GM12878 (cell line): ENCODE measurements at regions not wholly inside any gene's neighbourhood (a gene's known extent, or its start where the extent isn't known, plus 50 kb on each side); places are given as distances from the start of the nearest gene placed in this dataset.

ENCODE experiments used
- ATAC-seq: fragments of 200-7000 bp; cut with Tn5 transposase; 3 replicates; pipeline ENCODE4 v1.9.1; 2020; ENCODE audit warnings: mild to moderate bottlenecking, moderate library complexity
- BruUV-seq: library from RNA; stranded (reverse); fragments of 400-500 nt; replicated peaks from 2 replicates; lab custom pipeline; 2021; lab: Mats Ljungman, UMichigan
- CTCF ChIA-PET: fragments of 300-600 bp; sonication (Branson Sonifier 250); formaldehyde crosslinking; extraction: SDS; loops from one replicate; lab custom pipeline; 2021; ENCODE audit warnings: inconsistent platforms; lab: Yijun Ruan, JAX
- POLR2A ChIA-PET: fragments of 350-600 bp; formaldehyde crosslinking; extraction: SDS; loops from one replicate; lab custom pipeline; 2021; ENCODE audit warnings: inconsistent platforms; lab: Charles Lee
- RAD21 ChIA-PET: fragments of 300-600 bp; sonication (Branson Sonifier 250); formaldehyde crosslinking; loops from one replicate; lab custom pipeline; 2023; ENCODE audit warnings: antibody characterized with exemption; ENCODE audit not compliant: unreplicated experiment; lab: Charles Lee
- SMC1A ChIA-PET: fragments of 300-600 bp; sonication (Branson Sonifier 250); formaldehyde crosslinking; loops from one replicate; lab custom pipeline; 2023; ENCODE audit not compliant: unreplicated experiment, uncharacterized antibody; lab: Charles Lee
- DNase-seq: peaks from one replicate; pipeline ENCODE4 v3.0.0-alpha.2; 2011; ENCODE audit warnings: low read depth, low spot score
- FAIRE-seq: peaks from 3 replicates; lab custom pipeline; 2011; peaks lifted over from hg19 to GRCh38; lab: Jason Lieb, UNC
- H2AFZ ChIP-seq: 2 replicates; pipeline ENCODE4 v1.6.0; 2011; ENCODE audit warnings: low read depth, low read length, control low read depth; ENCODE audit not compliant: control insufficient read depth
- H3K27ac ChIP-seq: 2 replicates; pipeline ENCODE4 v1.5.1; 2011; ENCODE audit warnings: control low read depth; ENCODE audit not compliant: control insufficient read depth, insufficient read depth
- H3K27me3 ChIP-seq, 2 experiments: replicated peaks in 1 of 2; 2 replicates each; pipeline versions ENCODE4 v1.6.0 to v1.6.1; 2011; ENCODE audit warnings: low read length in 1 of 2; ENCODE audit not compliant: control insufficient read depth in 2 of 2, insufficient read depth in 2 of 2
- H3K36me3 ChIP-seq, 2 experiments: 2 replicates each; pipeline ENCODE4 v1.5.1; 2011; ENCODE audit warnings: low read length in 1 of 2; ENCODE audit not compliant: control insufficient read depth in 2 of 2, insufficient read depth in 2 of 2
- H3K4me1 ChIP-seq: 2 replicates; pipeline ENCODE4 v1.6.1; 2011; ENCODE audit warnings: mild to moderate bottlenecking, low read length, moderate library complexity, mixed read lengths; ENCODE audit not compliant: control insufficient read depth, insufficient read depth
- H3K4me2 ChIP-seq: 2 replicates; pipeline ENCODE4 v1.6.0; 2011; ENCODE audit warnings: control low read depth; ENCODE audit not compliant: control insufficient read depth, insufficient read depth
- H3K4me3 ChIP-seq: fragments of 200-600 bp; sonication (generic); 2 replicates; pipeline ENCODE4 v1.5.1; 2016
- H3K79me2 ChIP-seq: 2 replicates; pipeline ENCODE4 v1.6.0; 2011; ENCODE audit warnings: low read length; ENCODE audit not compliant: control insufficient read depth, insufficient read depth
- H3K9ac ChIP-seq: 2 replicates; pipeline ENCODE4 v1.8.0; 2011; ENCODE audit warnings: low read length, control low read depth, mixed read lengths; ENCODE audit not compliant: control insufficient read depth, insufficient read depth
- H3K9me3 ChIP-seq: replicated peaks from 3 replicates; pipeline ENCODE4 v1.5.1; 2011; ENCODE audit warnings: mild to moderate bottlenecking, low read length; ENCODE audit not compliant: control insufficient read depth, insufficient read depth
- H4K20me1 ChIP-seq: 2 replicates; pipeline ENCODE4 v1.6.0; 2011; ENCODE audit not compliant: control insufficient read depth, insufficient read depth
- CBFB ChIP-seq: IDR thresholded peaks from 2 replicates; pipeline ENCODE4 v1.6.1; 2016; ENCODE audit warnings: antibody characterized with exemption, low read depth
- EGR1 ChIP-seq, 2 experiments: IDR thresholded peaks; 1 replicate in 1 of 2; 2 replicates in 1 of 2; pipeline ENCODE4 v1.6.1; 2011 to 2012; ENCODE audit warnings: low read depth in 2 of 2, low read length in 2 of 2, borderline replicate concordance in 1 of 2, mild to moderate bottlenecking in 1 of 2, moderate library complexity in 1 of 2
- MTA2 ChIP-seq: fragments of 450-650 bp; IDR thresholded peaks from 2 replicates; pipeline ENCODE4 v1.6.1; 2016; ENCODE audit warnings: low read depth, mild to moderate bottlenecking, moderate library complexity
- MYC ChIP-seq: IDR thresholded peaks from 2 replicates; pipeline ENCODE4 v1.6.1; 2011; ENCODE audit warnings: mild to moderate bottlenecking, low read length, moderate library complexity, inconsistent platforms; ENCODE audit not compliant: insufficient read depth, insufficient replicate concordance, insufficient read length, severe bottlenecking
- RAD21 ChIP-seq: IDR thresholded peaks from 2 replicates; pipeline ENCODE4 v1.6.1; 2011; ENCODE audit warnings: mild to moderate bottlenecking, low read depth, low read length, moderate library complexity; ENCODE audit not compliant: insufficient read depth
- RAD51 ChIP-seq: fragments of 450-650 bp; IDR thresholded peaks from 2 replicates; pipeline ENCODE4 v1.6.1; 2016; ENCODE audit warnings: moderate library complexity, mild to moderate bottlenecking, inconsistent platforms
- SMAD5 ChIP-seq: IDR thresholded peaks from 2 replicates; pipeline ENCODE4 v1.6.1; 2016; ENCODE audit warnings: antibody characterized with exemption, low read depth
- WRNIP1 ChIP-seq: IDR thresholded peaks from 2 replicates; pipeline ENCODE4 v1.6.1; 2011; ENCODE audit warnings: low read depth, low read length, improper control_type of control experiment, borderline replicate concordance
- ZBTB33 ChIP-seq: fragments of 450-650 bp; IDR thresholded peaks from 2 replicates; pipeline ENCODE4 v1.6.1; 2017; ENCODE audit warnings: mild to moderate bottlenecking
- ZNF217 ChIP-seq: fragments of 450-650 bp; IDR thresholded peaks from 2 replicates; pipeline ENCODE4 v1.6.1; 2017; ENCODE audit warnings: antibody characterized with exemption, mild to moderate bottlenecking
- ZNF622 ChIP-seq: fragments of 450-650 bp; IDR thresholded peaks from 2 replicates; pipeline ENCODE4 v1.6.1; 2017; ENCODE audit warnings: mild to moderate bottlenecking, inconsistent platforms
- WGBS: methylation state at CpG from one replicate; pipeline ENCODE4 v1.1.6; 2016; ENCODE audit warnings: low lambda C conversion rate; ENCODE audit not compliant: insufficient replicate concordance, insufficient coverage; ENCODE audit errors: missing lambda C conversion rate; 5-methylcytosine and 5-hydroxymethylcytosine counted together
- in situ Hi-C: fragments of 300-500 bp; cut with MboI; formaldehyde crosslinking; loops from 9 replicates; pipeline ENCODE4 v1.14.3; 2018; ENCODE audit warnings: mixed read lengths
- intact Hi-C: fragments of 100-400 bp; cut with micrococcal nuclease; formaldehyde crosslinking; loops from one replicate; pipeline ENCODE4 v1.14.2; 2022; ENCODE audit not compliant: unreplicated experiment
- TF ChIP-seq, protein P1 (sequence below): fragments of 450-650 bp; IDR thresholded peaks from 2 replicates; pipeline ENCODE4 v1.6.1; 2016; ENCODE audit warnings: mild to moderate bottlenecking

DNA sequence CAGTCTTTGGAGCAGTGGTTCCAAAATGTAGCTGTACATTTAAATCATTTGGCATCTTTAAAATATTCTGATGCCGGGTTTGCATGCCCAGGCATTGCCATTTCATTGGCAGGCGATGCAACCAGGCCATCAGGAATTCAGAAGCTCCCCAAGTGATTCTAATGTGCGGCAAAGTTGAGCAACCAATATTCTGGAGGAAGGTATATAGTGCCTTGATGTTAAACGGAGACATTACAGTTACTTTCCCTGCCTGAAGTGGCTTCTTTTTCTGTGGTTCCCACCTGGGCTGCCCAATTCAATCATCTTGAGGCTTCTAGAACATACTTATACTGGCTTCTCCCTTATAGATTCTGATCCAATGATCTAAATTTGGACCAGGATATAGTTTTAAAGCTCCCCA, 68.7 kb upstream of the PGM2 start (continued):
- TF ChIP-seq ZNF217 (no peak), ZNF622 (no peak), CBFB (no peak), RAD51 (no peak), MTA2 (no peak)
- TF ChIP-seq, protein P1, sequence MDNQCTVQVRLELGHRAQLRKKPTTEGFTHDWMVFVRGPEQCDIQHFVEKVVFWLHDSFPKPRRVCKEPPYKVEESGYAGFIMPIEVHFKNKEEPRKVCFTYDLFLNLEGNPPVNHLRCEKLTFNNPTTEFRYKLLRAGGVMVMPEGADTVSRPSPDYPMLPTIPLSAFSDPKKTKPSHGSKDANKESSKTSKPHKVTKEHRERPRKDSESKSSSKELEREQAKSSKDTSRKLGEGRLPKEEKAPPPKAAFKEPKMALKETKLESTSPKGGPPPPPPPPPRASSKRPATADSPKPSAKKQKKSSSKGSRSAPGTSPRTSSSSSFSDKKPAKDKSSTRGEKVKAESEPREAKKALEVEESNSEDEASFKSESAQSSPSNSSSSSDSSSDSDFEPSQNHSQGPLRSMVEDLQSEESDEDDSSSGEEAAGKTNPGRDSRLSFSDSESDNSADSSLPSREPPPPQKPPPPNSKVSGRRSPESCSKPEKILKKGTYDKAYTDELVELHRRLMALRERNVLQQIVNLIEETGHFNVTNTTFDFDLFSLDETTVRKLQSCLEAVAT: no peak
- TF ChIP-seq, all 136 proteins: peak for 0

DNA sequence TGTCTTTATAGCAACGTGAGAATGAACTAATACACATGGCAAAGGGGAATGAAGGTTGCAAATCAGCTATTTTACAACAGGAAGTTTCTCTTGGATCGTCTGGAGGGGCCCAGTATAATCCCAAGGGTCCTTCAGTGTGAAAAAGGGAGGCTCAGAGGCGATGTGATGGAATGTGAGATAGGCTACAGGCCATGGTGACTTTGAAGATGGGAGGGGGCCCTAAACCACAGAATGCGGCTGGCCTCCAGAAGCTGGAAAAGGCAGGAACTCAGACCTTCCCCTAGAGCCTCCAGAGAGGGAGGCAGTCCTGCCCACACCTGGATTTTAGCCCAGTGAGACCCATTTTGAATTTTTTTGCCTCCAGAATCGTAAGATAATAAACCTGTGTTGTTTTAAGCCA, 69.4 kb upstream of the PGM2 start:
- FAIRE-seq (no peak), DNase-seq (no peak), ATAC-seq (no peak)
- Histone ChIP-seq H4K20me1 (no peaks in the 10 kb centered on the region), H3K27me3 (no peaks in the 10 kb centered on the region), H3K4me2 (no peak overlapping the region), H2AFZ (no peak overlapping the region), H3K79me2 (no peaks in the 10 kb centered on the region), H3K9ac (no peak overlapping the region), H3K27ac (no peak overlapping the region), H3K9me3 (no peaks in the 10 kb centered on the region), H3K36me3 (no peaks in the 10 kb centered on the region), H3K4me3 (no peak overlapping the region), H3K4me1 (peaks cover 6% of the 10 kb centered on the region; the same call in 1 of the 2 replicates)
- ChIA-PET SMC1A (no interaction called here), POLR2A (no interaction called here), CTCF (no interaction called here), RAD21 (no interaction called here)
- intact Hi-C loops (no loop called here), in situ Hi-C loops (no loop called here)
- BruUV-seq: no TSS peak
- TF ChIP-seq SMAD5 (no peak), MYC (no peak), EGR1 (IDR thresholded peaks at IDR 0.05; ENCODE audit: borderline replicate concordance in 1 of 2, low read depth in 2 of 2, low read length in 2 of 2) (no peak), ZBTB33 (no peak), RAD21 (no peak), WRNIP1 (no peak)
- 31% methylated on average over 5 of the region's 5 CpGs for WGBS
